Stomach (tissue), 4 donors: ENCODE measurements at regions not wholly inside any gene's neighbourhood (a gene's known extent, or its start where the extent isn't known, plus 50 kb on each side); places are given as distances from the start of the nearest gene placed in this dataset.

Experiments used
- CTCF ChIP-seq, 7 experiments: fragments of 450-650 bp in 4 of 7; fragments of 200-600 bp in 3 of 7; sonication (generic) in 3 of 7; IDR thresholded peaks; one replicate each; pipeline ENCODE4 v1.5.1; 2016 to 2019; ENCODE audit warnings: antibody characterized with exemption in 7 of 7, control low read depth in 2 of 7, mild to moderate bottlenecking in 1 of 7
- EP300 ChIP-seq: sonication (generic); formaldehyde crosslinking; IDR thresholded peaks from one replicate; pipeline ENCODE4 v1.6.1; 2017; ENCODE audit warnings: antibody characterized with exemption
- POLR2A ChIP-seq, 4 donors: fragments of 450-650 bp; IDR thresholded peaks; one replicate each; pipeline ENCODE4 v1.6.1; 2016; ENCODE audit warnings: antibody characterized with exemption in 4 of 4, control low read depth in 2 of 4, mild to moderate bottlenecking in 1 of 4, moderate library complexity in 1 of 4
- POLR2AphosphoS5 ChIP-seq, 3 donors: sonication (generic); formaldehyde crosslinking; IDR thresholded peaks; one replicate each; pipeline ENCODE4 v1.6.1; 2016; ENCODE audit warnings: antibody characterized with exemption in 3 of 3

DNA sequence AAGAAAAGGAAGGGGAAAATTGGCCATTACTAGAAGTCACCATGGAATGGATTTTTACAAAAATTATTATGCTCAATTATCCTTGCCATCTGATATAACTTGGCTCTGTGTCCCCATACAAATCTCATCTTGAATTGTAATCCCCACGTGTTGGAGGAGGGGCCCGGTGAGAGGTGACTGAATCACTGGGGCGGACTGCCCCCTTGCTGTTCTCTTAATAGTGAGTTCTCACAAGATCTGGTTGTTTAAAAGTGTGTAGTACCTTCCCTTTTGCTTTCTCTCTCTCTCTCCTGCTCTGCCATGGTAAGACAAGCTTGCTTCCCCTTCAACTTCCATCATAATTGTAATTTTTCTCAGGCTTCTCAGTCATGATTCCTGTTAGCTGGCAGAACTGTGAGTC, 1023.6 kb downstream of the XPNPEP1 start:
- TF ChIP-seq CTCF (IDR thresholded peaks at IDR 0.05): no peak
- no peak for TF ChIP-seq EP300
- no peak for TF ChIP-seq POLR2AphosphoS5 (IDR thresholded peaks at IDR 0.05)
- no peak for TF ChIP-seq POLR2A (IDR thresholded peaks at IDR 0.05)
